Right lobe of liver (tissue), 6 donors: ENCODE measurements at regions not wholly inside any gene's neighbourhood (a gene's known extent, or its start where the extent isn't known, plus 50 kb on each side); places are given as distances from the start of the nearest gene placed in this dataset.

Experiments used
- ATAC-seq, 4 donors: fragments of 200-7000 bp; cut with Tn5 transposase; one replicate each; pipeline ENCODE4 v1.9.1; 2020; ENCODE audit warnings: mild to moderate bottlenecking in 4 of 4, moderate library complexity in 4 of 4
- DNase-seq, 3 donors: peaks; one replicate each; pipeline ENCODE4 v3.0.0-alpha.2; 2020
- H3K27ac ChIP-seq, 3 donors: fragments of 200-600 bp; one replicate each; pipeline ENCODE4 v1.8.0; 2022
- H3K27me3 ChIP-seq, 2 donors: fragments of 200-600 bp; one replicate each; pipeline ENCODE4 v1.8.0; 2022
- H3K36me3 ChIP-seq, 4 donors: fragments of 200-600 bp; sonication (generic) in 1 of 4; one replicate each; pipeline versions ENCODE4 v1.5.1 to v1.8.0; 2017 to 2022; ENCODE audit warnings: control low read depth in 1 of 4
- H3K4me1 ChIP-seq, 4 donors: fragments of 200-600 bp; sonication (generic) in 1 of 4; one replicate each; pipeline versions ENCODE4 v1.5.1 to v1.8.0; 2017 to 2022; ENCODE audit warnings: control low read depth in 1 of 4
- H3K4me3 ChIP-seq, 3 donors: fragments of 200-600 bp; one replicate each; pipeline ENCODE4 v1.8.0; 2022
- H3K9me3 ChIP-seq, 4 donors: fragments of 200-600 bp; sonication (generic) in 1 of 4; one replicate each; pipeline versions ENCODE4 v1.5.1 to v1.8.0; 2017 to 2022; ENCODE audit warnings: control low read depth in 1 of 4
- POLR2A ChIP-seq: fragments of 450-650 bp; IDR thresholded peaks from one replicate; pipeline ENCODE4 v1.6.1; 2017; ENCODE audit warnings: antibody characterized with exemption, mild to moderate bottlenecking
- WGBS: methylation state at CpG from one replicate; pipeline ENCODE4 v1.1.6; 2018; ENCODE audit warnings: low coverage, low lambda C conversion rate; ENCODE audit not compliant: insufficient coverage; ENCODE audit errors: missing lambda C conversion rate; 5-methylcytosine and 5-hydroxymethylcytosine counted together
- intact Hi-C, 2 donors: fragments of 100-400 bp; cut with DNase I; formaldehyde crosslinking; loops; one replicate each; pipeline versions ENCODE4 v1.11.2 to v1.14.1; 2022
- TF ChIP-seq, protein P1 (sequence below), 4 donors: fragments of 200-600 bp in 3 of 4; fragments of 450-650 bp in 1 of 4; IDR thresholded peaks; one replicate each; pipeline versions ENCODE4 v1.5.1 to v1.8.0; 2016 to 2022; ENCODE audit warnings: antibody characterized with exemption in 4 of 4, mild to moderate bottlenecking in 2 of 4
- donor health status: DM: no; HTN: yes; CAD: no.
- donor health status: DM: no; HTN: no; CAD: no.
- donor health status: DM: no; HTN: no; CAD: no.
- donor health status: DM: no; HTN: yes; CAD: no.
- donor health status: DM: no; HTN: yes; CAD: no.

DNA sequence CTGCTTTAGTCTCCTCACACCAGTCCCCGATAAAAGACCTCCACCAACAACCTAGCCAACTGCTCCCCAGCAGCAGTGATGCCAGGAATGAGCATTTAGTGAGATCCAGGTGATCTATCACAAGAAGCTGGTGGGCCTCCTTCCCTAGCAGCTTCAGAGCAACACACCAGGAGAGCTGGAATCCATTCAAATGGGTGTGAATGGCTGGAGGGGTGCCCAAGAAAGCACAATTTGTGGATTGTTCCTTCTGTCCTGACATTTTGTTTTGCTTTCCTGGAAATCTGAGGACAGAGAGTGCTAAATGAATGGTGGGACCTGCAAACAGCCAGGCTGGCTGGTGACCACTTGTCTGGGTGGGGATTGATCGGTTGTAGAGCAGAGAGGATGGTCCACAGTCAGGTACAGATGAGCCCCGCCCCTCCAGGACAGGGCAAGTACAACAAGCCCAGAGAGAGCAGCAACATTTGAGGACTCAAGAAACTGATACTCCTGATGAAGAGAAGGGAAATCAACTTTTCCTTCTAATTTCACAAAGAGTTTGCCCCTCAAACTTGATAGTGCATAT lies 316.8 kb downstream of the VPS13C start:
- H3K4me1 ChIP-seq, result no peaks in the 10 kb centered on the region
- intact Hi-C loops, result no loop called here
- TF ChIP-seq, protein P1, sequence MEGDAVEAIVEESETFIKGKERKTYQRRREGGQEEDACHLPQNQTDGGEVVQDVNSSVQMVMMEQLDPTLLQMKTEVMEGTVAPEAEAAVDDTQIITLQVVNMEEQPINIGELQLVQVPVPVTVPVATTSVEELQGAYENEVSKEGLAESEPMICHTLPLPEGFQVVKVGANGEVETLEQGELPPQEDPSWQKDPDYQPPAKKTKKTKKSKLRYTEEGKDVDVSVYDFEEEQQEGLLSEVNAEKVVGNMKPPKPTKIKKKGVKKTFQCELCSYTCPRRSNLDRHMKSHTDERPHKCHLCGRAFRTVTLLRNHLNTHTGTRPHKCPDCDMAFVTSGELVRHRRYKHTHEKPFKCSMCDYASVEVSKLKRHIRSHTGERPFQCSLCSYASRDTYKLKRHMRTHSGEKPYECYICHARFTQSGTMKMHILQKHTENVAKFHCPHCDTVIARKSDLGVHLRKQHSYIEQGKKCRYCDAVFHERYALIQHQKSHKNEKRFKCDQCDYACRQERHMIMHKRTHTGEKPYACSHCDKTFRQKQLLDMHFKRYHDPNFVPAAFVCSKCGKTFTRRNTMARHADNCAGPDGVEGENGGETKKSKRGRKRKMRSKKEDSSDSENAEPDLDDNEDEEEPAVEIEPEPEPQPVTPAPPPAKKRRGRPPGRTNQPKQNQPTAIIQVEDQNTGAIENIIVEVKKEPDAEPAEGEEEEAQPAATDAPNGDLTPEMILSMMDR (IDR thresholded peaks at IDR 0.05), result no peak
- TF ChIP-seq POLR2A, result no peak
- no peak for ATAC-seq
- no peaks in the 10 kb centered on the region for H3K27me3 ChIP-seq
- DNase-seq, result no peak
- no peak overlapping the region for H3K27ac ChIP-seq
- WGBS, result no CpG with 5 or more reads among the region's 3 CpGs
- no peaks in the 10 kb centered on the region for H3K36me3 ChIP-seq
- no peaks in the 10 kb centered on the region for H3K9me3 ChIP-seq
- no peak overlapping the region for H3K4me3 ChIP-seq

DNA sequence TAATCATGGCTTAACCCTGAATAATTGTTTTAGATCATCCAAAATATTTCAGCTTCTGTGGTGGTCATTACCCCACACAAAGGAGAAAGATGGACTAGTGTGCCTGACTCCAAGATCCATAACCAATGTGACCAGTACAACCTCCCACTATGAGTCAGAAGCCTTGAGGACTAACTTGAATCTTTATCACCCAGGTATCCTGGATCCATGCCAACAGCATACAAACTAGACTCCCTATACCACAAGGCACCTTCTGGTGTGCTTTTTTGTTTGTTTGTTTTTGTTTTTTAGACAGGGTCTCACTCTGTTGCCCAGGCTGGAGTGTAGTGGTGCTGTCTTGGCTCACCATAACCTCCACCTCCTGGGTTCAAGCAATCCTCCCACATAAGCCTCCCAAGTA lies 317.7 kb downstream of the VPS13C start:
- Histone ChIP-seq H3K36me3 (no peaks in the 10 kb centered on the region), H3K27ac (no peak overlapping the region), H3K4me1 (no peaks in the 10 kb centered on the region), H3K9me3 (no peaks in the 10 kb centered on the region), H3K27me3 (no peaks in the 10 kb centered on the region), H3K4me3 (no peak overlapping the region)
- DNase-seq, result no peak
- intact Hi-C loops, result no loop called here
- ATAC-seq, result no peak
- TF ChIP-seq, protein P1 (IDR thresholded peaks at IDR 0.05), result no peak
- TF ChIP-seq POLR2A, result no peak

DNA sequence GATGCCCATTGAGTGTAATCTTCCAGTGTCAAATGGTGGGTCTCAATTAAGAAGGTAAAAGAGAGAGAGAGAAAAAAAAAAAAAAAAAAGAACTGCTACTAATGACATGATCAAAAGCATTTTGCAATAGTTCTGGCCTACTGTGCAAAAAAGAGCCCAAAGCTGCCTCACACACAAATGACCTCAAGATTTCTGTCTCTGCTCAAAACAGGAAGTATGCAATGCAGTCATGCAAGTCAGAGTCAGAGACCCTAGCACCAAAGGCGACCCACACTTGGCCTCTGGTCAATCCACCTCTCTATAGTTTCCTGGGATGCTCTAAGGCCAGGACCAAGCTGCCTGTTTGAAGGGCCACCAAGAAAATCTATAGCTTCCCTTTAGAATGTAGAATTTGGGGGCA lies 323.5 kb downstream of the VPS13C start:
- H3K27ac ChIP-seq, result no peak overlapping the region
- TF ChIP-seq, protein P1 (IDR thresholded peaks at IDR 0.05), result no peak
- no peak for TF ChIP-seq POLR2A
- no peak for ATAC-seq
- no peak for DNase-seq
- H3K4me3 ChIP-seq, result no peak overlapping the region
- H3K27me3 ChIP-seq, result no peaks in the 10 kb centered on the region
- WGBS, result no CpG with 5 or more reads among the region's 1 CpG
- no peaks in the 10 kb centered on the region for H3K4me1 ChIP-seq
- no peaks in the 10 kb centered on the region for H3K36me3 ChIP-seq
- no peaks in the 10 kb centered on the region for H3K9me3 ChIP-seq
- intact Hi-C loops, result no loop called here

DNA sequence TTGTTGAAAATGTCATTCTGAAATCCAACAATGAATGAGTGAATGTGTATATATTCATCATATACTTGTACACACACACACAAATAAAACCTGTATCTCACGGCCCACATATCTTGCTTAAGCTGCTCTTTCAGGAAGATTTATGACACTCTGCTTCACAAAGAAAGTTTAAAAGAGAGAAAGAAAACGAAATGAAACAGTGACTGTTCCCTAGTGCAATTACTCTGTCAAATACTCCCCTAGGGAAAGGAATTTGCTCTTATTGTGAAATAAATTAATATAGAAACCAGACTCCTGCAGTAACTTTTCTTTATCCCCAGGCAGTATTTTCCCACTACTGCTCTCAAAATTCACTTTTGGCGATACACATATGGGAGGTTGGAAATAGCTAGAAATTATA lies 329.1 kb downstream of the VPS13C start:
- intact Hi-C loops, result no loop called here
- Histone ChIP-seq H3K27ac (no peak overlapping the region), H3K4me1 (no peaks in the 10 kb centered on the region), H3K9me3 (no peaks in the 10 kb centered on the region), H3K36me3 (no peaks in the 10 kb centered on the region), H3K27me3 (no peaks in the 10 kb centered on the region), H3K4me3 (no peak overlapping the region)
- TF ChIP-seq, protein P1 (IDR thresholded peaks at IDR 0.05), result no peak
- no peak for DNase-seq
- WGBS, result 36% methylated on average over 3 of the region's 3 CpGs
- ATAC-seq, result no peak

DNA sequence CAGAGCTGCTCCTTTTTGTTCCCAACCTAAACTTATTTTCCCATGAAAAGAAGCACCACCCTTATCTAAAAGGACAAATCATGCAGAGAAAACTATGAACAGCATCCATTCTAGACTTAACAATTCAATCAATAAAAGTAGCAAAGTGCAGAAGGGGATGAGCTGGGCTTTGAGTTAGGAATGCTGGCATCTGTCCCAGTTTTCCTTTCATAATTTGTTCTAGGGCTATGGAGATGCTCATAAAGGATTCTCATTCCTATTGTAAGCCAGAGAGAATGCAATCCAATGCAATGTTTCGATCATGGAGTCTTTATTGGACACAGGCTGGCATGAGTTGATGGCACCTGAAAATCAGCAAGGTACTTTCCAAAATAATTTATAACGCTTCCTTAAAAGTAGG lies 330.6 kb downstream of the VPS13C start:
- no peaks in the 10 kb centered on the region for H3K36me3 ChIP-seq
- no peaks in the 10 kb centered on the region for H3K9me3 ChIP-seq
- 71% methylated on average over 2 of the region's 2 CpGs for WGBS
- H3K4me1 ChIP-seq, result no peaks in the 10 kb centered on the region
- DNase-seq (no peak), ATAC-seq (no peak)
- H3K27me3 ChIP-seq, result no peaks in the 10 kb centered on the region
- no peak overlapping the region for H3K27ac ChIP-seq
- no peak for TF ChIP-seq POLR2A
- TF ChIP-seq, protein P1 (IDR thresholded peaks at IDR 0.05), result no peak
- intact Hi-C loops, result no loop called here
- no peak overlapping the region for H3K4me3 ChIP-seq
